ENCODE measurements at regions not wholly inside any gene's neighbourhood (a gene's known extent, or its start where the extent isn't known, plus 50 kb on each side); places are given as distances from the start of the nearest gene placed in this dataset.

GRCh38 chr18:34098109-34098508, 126.6 kb downstream of the NOL4 start:
- ATAC-seq (no peak), DNase-seq (no peak)
- Mint-ChIP-seq H3K4me1 (no peaks in the 10 kb centered on the region), H3K4me3 (no peak overlapping the region), H3K27ac (no peak overlapping the region), H3K27me3 (no peaks in the 10 kb centered on the region), H3K36me3 (no peaks in the 10 kb centered on the region), H3K9me3 (ENCODE audit: low read depth) (no peaks in the 10 kb centered on the region)
- CTCF ChIA-PET: no interaction called here

- Mint-ChIP-seq H3K36me3 (no peaks in the 10 kb centered on the region), H3K9me3 (ENCODE audit: low read depth) (no peaks in the 10 kb centered on the region), H3K27me3 (no peaks in the 10 kb centered on the region), H3K4me1 (no peaks in the 10 kb centered on the region), H3K27ac (no peak overlapping the region), H3K4me3 (no peak overlapping the region)
- CTCF ChIA-PET: no interaction called here
- DNase-seq (no peak), ATAC-seq (no peak)
Observed at GRCh38 chr18:34097312-34097711, 127.4 kb downstream of the NOL4 start.

GRCh38 chr18:34094148-34094547, 130.6 kb downstream of the NOL4 start:
- Mint-ChIP-seq H3K27ac (no peak overlapping the region), H3K9me3 (ENCODE audit: low read depth) (peaks cover 11% of the 10 kb centered on the region), H3K36me3 (no peaks in the 10 kb centered on the region), H3K4me1 (no peaks in the 10 kb centered on the region), H3K4me3 (no peak overlapping the region), H3K27me3 (no peaks in the 10 kb centered on the region)
- CTCF ChIA-PET: no interaction called here
- DNase-seq (no peak), ATAC-seq (no peak)

- ATAC-seq (no peak), DNase-seq (no peak)
- H3K36me3 Mint-ChIP-seq: no peaks in the 10 kb centered on the region
- H3K27ac Mint-ChIP-seq: no peak overlapping the region
- H3K27me3 Mint-ChIP-seq: no peaks in the 10 kb centered on the region
- CTCF ChIA-PET: no interaction called here
- H3K9me3 Mint-ChIP-seq (ENCODE audit: low read depth): peaks cover 11% of the 10 kb centered on the region
- no peaks in the 10 kb centered on the region for H3K4me1 Mint-ChIP-seq
- no peak overlapping the region for H3K4me3 Mint-ChIP-seq
Observed at GRCh38 chr18:34092796-34093195, 131.9 kb downstream of the NOL4 start.

DNA sequence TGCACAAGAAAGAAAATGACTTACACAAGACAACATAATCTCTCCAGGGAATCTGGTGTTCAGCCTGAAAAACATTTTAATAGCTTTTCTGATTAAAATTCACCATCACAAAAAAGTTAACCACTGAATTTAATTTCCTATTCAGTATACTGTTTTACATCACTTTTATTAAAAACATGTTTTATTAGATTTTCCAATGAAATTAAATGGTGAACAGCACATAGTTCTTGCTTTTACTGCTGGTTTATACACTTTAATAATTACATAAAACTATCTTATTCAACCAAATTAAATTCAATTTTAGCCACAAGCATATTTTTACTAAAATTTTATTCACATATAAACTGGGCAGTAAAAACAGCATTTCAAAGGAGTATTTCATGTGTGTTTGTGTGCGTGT, 138.3 kb downstream of the NOL4 start:
- no peaks in the 10 kb centered on the region for H3K36me3 Mint-ChIP-seq
- DNase-seq (no peak), ATAC-seq (no peak)
- CTCF ChIA-PET: no interaction called here
- no peaks in the 10 kb centered on the region for H3K4me1 Mint-ChIP-seq
- H3K27me3 Mint-ChIP-seq: no peaks in the 10 kb centered on the region
- H3K9me3 Mint-ChIP-seq (ENCODE audit: low read depth): peaks cover 14% of the 10 kb centered on the region
- no peak overlapping the region for H3K27ac Mint-ChIP-seq
- H3K4me3 Mint-ChIP-seq: no peak overlapping the region

- no peaks in the 10 kb centered on the region for H3K36me3 Mint-ChIP-seq
- H3K4me1 Mint-ChIP-seq: no peaks in the 10 kb centered on the region
- H3K27ac Mint-ChIP-seq: no peak overlapping the region
- ATAC-seq: no peak
- H3K27me3 Mint-ChIP-seq: no peaks in the 10 kb centered on the region
- H3K4me3 Mint-ChIP-seq: no peak overlapping the region
- CTCF ChIA-PET: no interaction called here
- H3K9me3 Mint-ChIP-seq (ENCODE audit: low read depth): peaks cover 8% of the 10 kb centered on the region
- DNase-seq: no peak
Observed at GRCh38 chr18:34085140-34085739, 139.5 kb downstream of the NOL4 start.

GRCh38 chr18:34084635-34085034, 140.1 kb downstream of the NOL4 start:
- Mint-ChIP-seq H3K4me1 (no peaks in the 10 kb centered on the region), H3K27ac (no peak overlapping the region), H3K4me3 (no peak overlapping the region), H3K27me3 (no peaks in the 10 kb centered on the region), H3K9me3 (ENCODE audit: low read depth) (peaks cover 6% of the 10 kb centered on the region), H3K36me3 (no peaks in the 10 kb centered on the region)
- DNase-seq: no peak
- no peak for ATAC-seq
- CTCF ChIA-PET: no interaction called here

GRCh38 chr18:34083910-34084535, 140.7 kb downstream of the NOL4 start:
- H3K9me3 Mint-ChIP-seq (ENCODE audit: low read depth): peaks cover 3% of the 10 kb centered on the region
- H3K4me1 Mint-ChIP-seq: no peaks in the 10 kb centered on the region
- ATAC-seq: no peak
- H3K4me3 Mint-ChIP-seq: no peak overlapping the region
- no peaks in the 10 kb centered on the region for H3K36me3 Mint-ChIP-seq
- CTCF ChIA-PET: no interaction called here
- no peaks in the 10 kb centered on the region for H3K27me3 Mint-ChIP-seq
- no peak for DNase-seq
- no peak overlapping the region for H3K27ac Mint-ChIP-seq

- ATAC-seq (no peak), DNase-seq (no peak)
- CTCF ChIA-PET: no interaction called here
Observed at GRCh38 chr18:34077599-34077998, 147.1 kb downstream of the NOL4 start.

DNA sequence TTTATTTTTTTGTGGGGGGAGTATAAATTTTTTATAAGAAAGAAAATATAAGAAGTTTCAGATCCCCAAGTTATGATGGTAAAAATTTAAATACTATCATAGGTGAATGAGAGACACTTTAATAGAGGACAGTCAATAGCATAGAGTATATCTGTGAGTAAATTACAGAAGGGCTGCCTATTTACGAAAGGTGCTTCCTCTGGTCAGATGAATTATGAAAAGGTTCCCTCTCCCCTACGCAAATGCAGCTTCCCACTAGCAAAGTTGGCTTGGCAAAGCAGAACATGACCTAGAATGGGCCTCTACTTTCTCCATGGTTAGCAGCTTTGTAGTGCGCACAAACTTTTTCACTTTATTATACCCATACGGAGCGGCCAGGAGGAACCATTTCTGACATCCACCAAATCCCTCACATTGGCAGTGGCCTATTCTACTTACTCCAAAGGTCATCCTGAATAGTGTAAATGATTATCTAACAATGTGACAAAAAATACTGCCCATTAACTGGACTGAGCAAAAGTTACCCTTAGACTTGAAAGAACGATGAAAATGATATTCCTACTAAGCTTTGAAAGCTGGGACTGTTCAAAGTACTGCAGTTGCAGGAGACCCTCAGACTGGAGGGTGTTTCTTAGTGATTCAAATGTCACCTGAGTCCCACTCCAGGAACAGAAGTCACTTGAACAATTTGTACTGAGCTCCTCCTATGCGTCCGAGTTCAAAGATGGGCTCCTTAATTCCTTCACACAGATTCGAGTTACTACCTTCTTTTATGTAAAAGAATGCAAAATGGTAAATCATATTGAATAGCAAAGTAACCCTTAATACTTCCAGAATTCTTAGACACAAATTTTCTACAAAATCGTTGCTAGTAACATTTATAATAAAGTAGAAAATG, 148.5 kb downstream of the NOL4 start:
- Mint-ChIP-seq H3K4me1 (no peaks in the 10 kb centered on the region), H3K4me3 (no peak overlapping the region), H3K27me3 (no peaks in the 10 kb centered on the region), H3K9me3 (ENCODE audit: low read depth) (peaks cover 3% of the 10 kb centered on the region), H3K36me3 (no peaks in the 10 kb centered on the region), H3K27ac (no peak overlapping the region)
- DNase-seq (no peak), ATAC-seq (no peak)
- CTCF ChIA-PET: no interaction called here

More at GRCh38 chr18:34077599-34077998, 147.1 kb downstream of the NOL4 start:
- Mint-ChIP-seq H3K36me3 (no peaks in the 10 kb centered on the region), H3K27me3 (no peaks in the 10 kb centered on the region), H3K27ac (no peak overlapping the region), H3K4me3 (no peak overlapping the region), H3K9me3 (ENCODE audit: low read depth) (peaks cover 3% of the 10 kb centered on the region), H3K4me1 (no peaks in the 10 kb centered on the region)

DNA sequence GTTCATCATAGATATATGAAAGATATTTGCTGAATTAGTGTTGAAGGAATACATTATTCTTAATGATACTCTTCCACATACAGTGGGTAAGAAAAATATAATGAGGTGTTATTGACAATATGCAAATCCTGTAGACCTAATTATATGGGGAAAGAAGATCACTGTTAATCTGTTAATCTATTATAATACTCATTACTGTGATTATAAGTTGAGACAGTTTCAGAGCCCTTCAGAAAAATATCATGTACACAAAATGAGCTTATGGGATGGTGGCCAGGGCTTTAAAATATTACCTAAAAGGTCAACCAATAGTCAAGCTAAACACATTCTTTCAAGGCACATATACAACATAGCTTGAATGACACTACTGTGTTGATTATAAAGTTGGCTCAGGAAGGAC, 163.5 kb downstream of the NOL4 start:
- ATAC-seq: no peak
- no peak overlapping the region for H3K4me3 Mint-ChIP-seq
- no peaks in the 10 kb centered on the region for H3K4me1 Mint-ChIP-seq
- no peak overlapping the region for H3K27ac Mint-ChIP-seq
- CTCF ChIA-PET: no interaction called here
- DNase-seq: no peak
- no peaks in the 10 kb centered on the region for H3K27me3 Mint-ChIP-seq
- no peaks in the 10 kb centered on the region for H3K36me3 Mint-ChIP-seq
- H3K9me3 Mint-ChIP-seq (ENCODE audit: low read depth): peaks cover 13% of the 10 kb centered on the region

DNA sequence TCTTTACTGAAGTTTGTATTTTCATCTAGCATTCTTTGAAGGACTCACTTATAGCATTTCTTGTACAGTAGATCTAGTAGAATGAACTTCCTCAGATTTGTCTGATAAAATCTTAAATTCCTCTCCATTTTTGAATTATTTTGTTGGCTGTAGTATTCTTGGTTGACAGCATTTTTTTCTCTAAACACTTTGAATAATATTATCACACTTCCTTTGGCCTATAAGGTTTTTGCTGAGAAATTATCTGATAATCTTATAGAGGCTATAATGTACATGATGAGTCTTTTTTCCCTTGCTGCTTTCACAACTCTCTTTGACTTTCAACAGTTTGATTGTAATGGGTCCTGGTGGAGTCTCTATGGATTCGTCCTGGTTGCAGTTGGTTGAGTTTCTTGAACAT, 169.5 kb downstream of the NOL4 start:
- no peaks in the 10 kb centered on the region for H3K4me1 Mint-ChIP-seq
- H3K36me3 Mint-ChIP-seq: peaks cover 1% of the 10 kb centered on the region
- DNase-seq (no peak), ATAC-seq (no peak)
- no peaks in the 10 kb centered on the region for H3K27me3 Mint-ChIP-seq
- no peak overlapping the region for H3K27ac Mint-ChIP-seq
- CTCF ChIA-PET: no interaction called here
- H3K4me3 Mint-ChIP-seq: no peak overlapping the region
- H3K9me3 Mint-ChIP-seq (ENCODE audit: low read depth): peaks cover 16% of the 10 kb centered on the region

GRCh38 chr18:34050661-34051060, 174.1 kb downstream of the NOL4 start:
- peaks cover 6% of the 10 kb centered on the region for H3K9me3 Mint-ChIP-seq (ENCODE audit: low read depth)
- H3K4me3 Mint-ChIP-seq: no peak overlapping the region
- DNase-seq (no peak), ATAC-seq (no peak)
- H3K4me1 Mint-ChIP-seq: no peaks in the 10 kb centered on the region
- H3K36me3 Mint-ChIP-seq: peaks cover 1% of the 10 kb centered on the region
- no peak overlapping the region for H3K27ac Mint-ChIP-seq
- H3K27me3 Mint-ChIP-seq: no peaks in the 10 kb centered on the region
- CTCF ChIA-PET: no interaction called here

- CTCF ChIA-PET: no interaction called here
- peaks cover 10% of the 10 kb centered on the region for H3K9me3 Mint-ChIP-seq (ENCODE audit: low read depth)
- H3K27ac Mint-ChIP-seq: no peak overlapping the region
- H3K4me3 Mint-ChIP-seq: no peak overlapping the region
- no peaks in the 10 kb centered on the region for H3K4me1 Mint-ChIP-seq
- H3K36me3 Mint-ChIP-seq: no peaks in the 10 kb centered on the region
- no peaks in the 10 kb centered on the region for H3K27me3 Mint-ChIP-seq
- ATAC-seq (no peak), DNase-seq (no peak)
Observed at GRCh38 chr18:34049511-34049910, 175.2 kb downstream of the NOL4 start.
